ENCODE measurements at regions not wholly inside any gene's neighbourhood (a gene's known extent, or its start where the extent isn't known, plus 50 kb on each side); places are given as distances from the start of the nearest gene placed in this dataset.

DNA sequence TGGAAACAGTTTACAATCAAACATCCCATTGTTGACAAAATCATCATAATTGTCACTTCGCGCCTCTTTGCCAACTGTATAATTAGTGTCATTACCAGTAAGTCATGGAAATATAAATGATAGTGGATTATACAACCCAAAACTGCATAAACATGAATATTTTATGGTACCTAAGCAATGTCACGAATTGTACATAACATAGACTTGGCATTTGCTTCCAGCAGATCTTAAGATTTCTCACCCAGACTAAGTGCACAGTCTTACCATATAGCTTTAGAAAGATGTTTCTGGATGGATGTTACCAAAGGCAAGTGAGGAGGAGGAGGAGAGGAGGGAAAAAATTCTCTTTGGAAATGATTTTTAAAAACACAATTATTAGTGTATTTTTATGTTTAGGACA is 113.4 kb upstream of the TAS2R1 start:
- TF ChIP-seq, protein P1, sequence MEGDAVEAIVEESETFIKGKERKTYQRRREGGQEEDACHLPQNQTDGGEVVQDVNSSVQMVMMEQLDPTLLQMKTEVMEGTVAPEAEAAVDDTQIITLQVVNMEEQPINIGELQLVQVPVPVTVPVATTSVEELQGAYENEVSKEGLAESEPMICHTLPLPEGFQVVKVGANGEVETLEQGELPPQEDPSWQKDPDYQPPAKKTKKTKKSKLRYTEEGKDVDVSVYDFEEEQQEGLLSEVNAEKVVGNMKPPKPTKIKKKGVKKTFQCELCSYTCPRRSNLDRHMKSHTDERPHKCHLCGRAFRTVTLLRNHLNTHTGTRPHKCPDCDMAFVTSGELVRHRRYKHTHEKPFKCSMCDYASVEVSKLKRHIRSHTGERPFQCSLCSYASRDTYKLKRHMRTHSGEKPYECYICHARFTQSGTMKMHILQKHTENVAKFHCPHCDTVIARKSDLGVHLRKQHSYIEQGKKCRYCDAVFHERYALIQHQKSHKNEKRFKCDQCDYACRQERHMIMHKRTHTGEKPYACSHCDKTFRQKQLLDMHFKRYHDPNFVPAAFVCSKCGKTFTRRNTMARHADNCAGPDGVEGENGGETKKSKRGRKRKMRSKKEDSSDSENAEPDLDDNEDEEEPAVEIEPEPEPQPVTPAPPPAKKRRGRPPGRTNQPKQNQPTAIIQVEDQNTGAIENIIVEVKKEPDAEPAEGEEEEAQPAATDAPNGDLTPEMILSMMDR (conservative IDR thresholded peaks at IDR 0.05; ENCODE audit: low read depth): no peak
- ChIA-PET CTCF (no interaction called here), POLR2A (ENCODE audit: low non-redundant PET) (no interaction called here)
- H3K27ac ChIP-seq: no peak overlapping the region
- no peak for DNase-seq (ENCODE audit: low spot score)

DNA sequence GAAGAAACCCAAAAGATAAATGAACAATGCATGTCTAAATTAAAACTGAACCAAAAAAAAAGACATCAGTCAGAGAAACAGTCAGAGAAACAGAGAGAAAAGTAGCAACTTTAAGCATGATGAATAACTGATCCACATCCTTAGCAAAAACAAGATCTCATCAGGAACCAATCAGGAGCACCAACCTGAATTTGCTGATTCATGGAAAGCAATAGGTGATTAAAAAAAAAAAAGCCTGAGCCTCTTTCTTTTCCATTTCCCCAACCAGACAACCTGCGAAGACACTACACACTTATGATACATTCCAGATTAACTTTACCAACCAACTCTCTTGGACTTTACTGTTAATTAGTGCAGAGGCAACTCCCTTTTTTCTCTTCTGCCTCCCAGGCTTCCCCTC is 112.7 kb upstream of the TAS2R1 start:
- DNase-seq (ENCODE audit: low spot score): no peak
- ChIA-PET POLR2A (ENCODE audit: low non-redundant PET) (no interaction called here), CTCF (no interaction called here)
- TF ChIP-seq, protein P1 (conservative IDR thresholded peaks at IDR 0.05; ENCODE audit: low read depth): no peak
- H3K27ac ChIP-seq: no peak overlapping the region

DNA sequence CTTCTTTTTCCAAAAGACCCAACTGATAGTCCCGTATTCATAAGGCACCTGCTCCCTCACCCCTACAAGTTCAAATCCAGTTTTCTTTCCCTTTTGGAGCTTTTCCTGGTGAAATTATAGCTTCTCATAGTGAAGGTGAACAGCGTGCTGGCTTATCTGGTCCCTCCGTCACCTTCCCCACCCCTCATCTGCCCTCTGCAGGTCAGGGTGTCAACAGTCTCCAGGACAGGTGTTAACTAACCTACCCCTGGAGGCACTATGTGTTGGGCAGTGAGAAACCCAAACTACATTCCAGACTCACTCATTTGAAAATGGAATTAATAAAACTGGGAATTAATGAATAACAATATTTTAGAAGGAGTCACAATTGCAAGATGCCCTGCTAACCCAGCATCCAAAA is 109.0 kb upstream of the TAS2R1 start:
- H3K27ac ChIP-seq: no peak overlapping the region
- ChIA-PET CTCF (interaction anchor here (1.1 kb wide), 1 partner anchor 40 kb away, joined by 3 read pairs; no protein-coding TSS in a partner anchor), POLR2A (ENCODE audit: low non-redundant PET) (no interaction called here)
- TF ChIP-seq, protein P1 (conservative IDR thresholded peaks at IDR 0.05; ENCODE audit: low read depth): no peak
- no peak for DNase-seq (ENCODE audit: low spot score)

DNA sequence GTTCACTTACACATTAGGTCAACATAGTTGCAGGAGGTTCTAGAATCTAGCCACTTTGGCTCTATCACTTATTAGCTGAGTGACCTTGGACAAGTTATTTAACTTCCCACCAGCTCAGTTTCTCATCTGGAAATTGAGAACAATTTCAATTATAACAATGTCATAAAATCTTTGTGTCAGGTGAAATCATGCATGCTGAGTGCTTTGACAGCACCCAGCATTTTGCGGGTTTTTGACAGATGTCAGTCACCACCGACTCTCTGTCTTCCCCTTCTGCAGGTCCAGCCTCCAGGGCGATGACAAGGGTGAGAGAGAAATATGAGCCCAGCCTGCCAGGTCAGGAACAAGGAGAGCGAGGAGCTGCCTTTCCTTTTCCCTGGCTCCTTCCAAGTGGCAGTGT is 107.1 kb upstream of the TAS2R1 start:
- no peak for DNase-seq (ENCODE audit: low spot score)
- H3K27ac ChIP-seq: no peak overlapping the region
- CTCF ChIA-PET: no interaction called here
- POLR2A ChIA-PET (ENCODE audit: low non-redundant PET): no interaction called here
- TF ChIP-seq, protein P1 (conservative IDR thresholded peaks at IDR 0.05; ENCODE audit: low read depth): no peak

DNA sequence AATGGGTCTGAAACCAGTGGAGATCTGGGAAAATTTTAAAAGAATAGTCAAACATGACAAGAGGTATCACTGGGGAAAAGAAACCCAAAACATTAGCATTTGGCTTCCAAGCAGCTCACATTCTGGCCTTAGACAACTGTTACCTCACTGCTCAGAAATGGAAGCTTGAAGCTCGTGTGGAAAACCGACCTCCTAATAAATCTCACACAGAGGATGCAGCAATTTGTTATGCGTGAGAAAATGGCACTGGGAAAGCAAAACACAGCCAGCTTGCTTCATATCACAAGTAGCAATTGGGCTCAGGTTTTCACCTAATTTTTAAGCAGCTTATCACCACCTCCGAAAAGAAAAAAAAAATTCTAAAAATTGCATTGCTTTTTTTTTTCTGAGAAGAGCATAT is 103.3 kb upstream of the TAS2R1 start:
- CTCF ChIA-PET: no interaction called here
- POLR2A ChIA-PET (ENCODE audit: low non-redundant PET): no interaction called here
- H3K27ac ChIP-seq: no peak overlapping the region
- no peak for DNase-seq (ENCODE audit: low spot score)
- TF ChIP-seq, protein P1 (conservative IDR thresholded peaks at IDR 0.05; ENCODE audit: low read depth): no peak

DNA sequence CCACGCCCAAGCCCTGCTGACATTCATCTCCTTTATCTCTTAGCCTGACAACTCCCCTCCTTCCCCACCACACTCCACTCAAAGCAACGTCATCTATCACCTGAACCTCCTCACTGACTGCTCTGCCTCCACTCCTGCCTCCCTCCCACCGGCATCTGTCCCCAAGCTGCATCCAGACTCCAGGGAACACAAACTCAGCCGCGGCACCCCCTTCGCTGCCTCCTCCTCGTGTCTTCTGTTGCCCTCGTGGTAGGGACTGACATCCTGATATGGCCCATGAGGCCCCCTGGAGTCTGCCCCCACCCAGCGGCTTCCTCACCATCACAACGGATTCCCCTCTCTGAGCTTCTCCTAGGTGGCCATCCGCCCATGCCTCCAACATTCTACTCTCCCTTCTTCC is 101.0 kb upstream of the TAS2R1 start:
- TF ChIP-seq, protein P1 (conservative IDR thresholded peaks at IDR 0.05; ENCODE audit: low read depth): no peak
- ChIA-PET POLR2A (ENCODE audit: low non-redundant PET) (no interaction called here), CTCF (no interaction called here)
- H3K27ac ChIP-seq: no peak overlapping the region
- no peak for DNase-seq (ENCODE audit: low spot score)

DNA sequence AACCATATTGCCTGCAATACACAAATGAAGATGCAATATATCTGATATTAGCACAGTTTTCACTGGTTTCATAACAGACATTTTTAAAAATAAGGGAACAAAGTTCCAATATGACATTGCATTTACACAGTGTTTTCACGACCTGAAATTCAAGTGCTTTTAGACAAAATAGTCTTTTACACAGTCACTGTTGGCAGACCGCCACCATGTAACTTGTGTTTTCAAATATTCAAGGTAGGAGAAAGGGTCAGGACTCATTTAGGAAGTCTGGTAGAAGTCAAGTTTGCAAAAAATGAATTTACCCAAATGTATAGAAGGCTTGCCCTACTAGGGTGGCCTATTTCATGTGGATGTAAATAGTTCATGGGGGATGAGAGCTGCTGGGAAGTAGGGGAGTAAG is 98.1 kb upstream of the TAS2R1 start:
- no peak for DNase-seq (ENCODE audit: low spot score)
- POLR2A ChIA-PET (ENCODE audit: low non-redundant PET): no interaction called here
- no peak overlapping the region for H3K27ac ChIP-seq
- TF ChIP-seq, protein P1 (conservative IDR thresholded peaks at IDR 0.05; ENCODE audit: low read depth): no peak
- CTCF ChIA-PET: no interaction called here

All from RWPE1 (cell line).